ENCODE measurements at regions not wholly inside any gene's neighbourhood (a gene's known extent, or its start where the extent isn't known, plus 50 kb on each side); places are given as distances from the start of the nearest gene placed in this dataset.
"Not testable (repeated sequence)": the region's sequence is repeated elsewhere in the genome, so short reads cannot be mapped to it uniquely, and the experiment has no call there.

GRCh38 chr2:58709687-58710354 lies 468.7 kb upstream of the FANCL start:
- WGBS, result 96% methylated on average over 1 of the region's 1 CpG
- H3K4me1 ChIP-seq (ENCODE audit: control insufficient read depth in 2 of 2, insufficient read depth in 2 of 2, low read length in 2 of 2), result no peaks in the 10 kb centered on the region
- no peaks in the 10 kb centered on the region for H3K9me3 ChIP-seq (ENCODE audit: control insufficient read depth in 2 of 2, insufficient read depth in 1 of 2, low read length in 1 of 2)
- H3K4me3 ChIP-seq (ENCODE audit: low read length in 2 of 2), result no peak overlapping the region
- DNase-seq (ENCODE audit: low read depth in 6 of 9, low spot score in 9 of 9), result no peak
- H3K36me3 ChIP-seq (ENCODE audit: control insufficient read depth in 2 of 2, insufficient read depth in 2 of 2, low read length in 1 of 2), result no peaks in the 10 kb centered on the region
- H3K27me3 ChIP-seq (ENCODE audit: control insufficient read depth in 2 of 2, insufficient read depth in 1 of 2, low read length in 1 of 2), result no peaks in the 10 kb centered on the region
- H3K27ac ChIP-seq (ENCODE audit: low read depth in 1 of 2, low read length in 1 of 2), result no peak overlapping the region

- WGBS, result 96% methylated on average over 4 of the region's 4 CpGs
- no peak for DNase-seq (ENCODE audit: low read depth in 6 of 9, low spot score in 9 of 9)
- no peak overlapping the region for H3K27ac ChIP-seq (ENCODE audit: low read depth in 1 of 2, low read length in 1 of 2)
These were observed 468.1 kb upstream of the FANCL start for GRCh38 chr2:58709274-58709673.

GRCh38 chr2:58708565-58708964 lies 467.4 kb upstream of the FANCL start:
- no peaks in the 10 kb centered on the region for H3K27me3 ChIP-seq (ENCODE audit: control insufficient read depth in 2 of 2, insufficient read depth in 1 of 2, low read length in 1 of 2)
- H3K4me3 ChIP-seq (ENCODE audit: low read length in 2 of 2), result no peak overlapping the region
- no peak overlapping the region for H3K27ac ChIP-seq (ENCODE audit: low read depth in 1 of 2, low read length in 1 of 2)
- DNase-seq (ENCODE audit: low read depth in 6 of 9, low spot score in 9 of 9), result no peak
- 94% methylated on average over 1 of the region's 1 CpG for WGBS
- no peaks in the 10 kb centered on the region for H3K4me1 ChIP-seq (ENCODE audit: control insufficient read depth in 2 of 2, insufficient read depth in 2 of 2, low read length in 2 of 2)
- no peaks in the 10 kb centered on the region for H3K9me3 ChIP-seq (ENCODE audit: control insufficient read depth in 2 of 2, insufficient read depth in 1 of 2, low read length in 1 of 2)
- H3K36me3 ChIP-seq (ENCODE audit: control insufficient read depth in 2 of 2, insufficient read depth in 2 of 2, low read length in 1 of 2), result no peaks in the 10 kb centered on the region

More at GRCh38 chr2:58709274-58709673, 468.1 kb upstream of the FANCL start:
- no peaks in the 10 kb centered on the region for H3K36me3 ChIP-seq (ENCODE audit: control insufficient read depth in 2 of 2, insufficient read depth in 2 of 2, low read length in 1 of 2)
- H3K4me3 ChIP-seq (ENCODE audit: low read length in 2 of 2), result no peak overlapping the region
- H3K27me3 ChIP-seq (ENCODE audit: control insufficient read depth in 2 of 2, insufficient read depth in 1 of 2, low read length in 1 of 2), result no peaks in the 10 kb centered on the region
- H3K4me1 ChIP-seq (ENCODE audit: control insufficient read depth in 2 of 2, insufficient read depth in 2 of 2, low read length in 2 of 2), result no peaks in the 10 kb centered on the region
- no peaks in the 10 kb centered on the region for H3K9me3 ChIP-seq (ENCODE audit: control insufficient read depth in 2 of 2, insufficient read depth in 1 of 2, low read length in 1 of 2)

DNA sequence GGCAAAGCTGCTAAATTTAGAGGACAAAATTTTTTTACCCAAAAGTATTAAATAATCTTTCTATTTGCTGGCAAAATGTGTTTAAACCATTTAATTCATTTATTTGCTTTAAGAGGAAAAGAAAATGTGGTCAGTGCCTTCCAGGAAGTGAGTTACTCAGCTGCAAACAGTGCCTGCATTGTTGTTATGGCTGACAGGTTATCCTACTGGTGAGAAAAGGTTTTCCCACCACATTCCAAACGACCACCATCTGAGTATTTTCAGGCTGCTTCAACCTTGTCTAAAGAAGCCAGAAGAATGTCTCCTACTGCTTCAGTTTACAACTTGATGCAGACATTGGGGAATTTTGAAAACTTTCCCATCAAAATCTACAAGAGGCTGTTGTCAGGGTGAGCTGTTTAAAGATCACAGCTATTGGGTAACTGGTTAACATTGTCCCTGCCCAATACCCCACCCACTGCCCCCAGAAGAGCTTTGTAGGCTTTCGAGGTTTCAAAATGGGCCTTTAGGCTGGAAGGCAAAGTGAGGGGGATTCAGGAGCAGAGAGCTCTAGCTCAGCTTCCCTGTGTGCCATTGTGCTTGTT lies 461.3 kb upstream of the FANCL start:
- DNase-seq (ENCODE audit: low read depth in 6 of 9, low spot score in 9 of 9), result no peak
- Histone ChIP-seq H3K4me3 (ENCODE audit: low read length in 2 of 2) (no peak overlapping the region), H3K36me3 (ENCODE audit: control insufficient read depth in 2 of 2, insufficient read depth in 2 of 2, low read length in 1 of 2) (no peaks in the 10 kb centered on the region), H3K4me1 (ENCODE audit: control insufficient read depth in 2 of 2, insufficient read depth in 2 of 2, low read length in 2 of 2) (no peaks in the 10 kb centered on the region), H3K9me3 (ENCODE audit: control insufficient read depth in 2 of 2, insufficient read depth in 1 of 2, low read length in 1 of 2) (no peaks in the 10 kb centered on the region), H3K27ac (ENCODE audit: low read depth in 1 of 2, low read length in 1 of 2) (no peak overlapping the region), H3K27me3 (ENCODE audit: control insufficient read depth in 2 of 2, insufficient read depth in 1 of 2, low read length in 1 of 2) (no peaks in the 10 kb centered on the region)
- 50% methylated on average over 2 of the region's 2 CpGs for WGBS

GRCh38 chr2:58701688-58702301 lies 460.7 kb upstream of the FANCL start:
- H3K27me3 ChIP-seq (ENCODE audit: control insufficient read depth in 2 of 2, insufficient read depth in 1 of 2, low read length in 1 of 2), result no peaks in the 10 kb centered on the region
- no peak overlapping the region for H3K4me3 ChIP-seq (ENCODE audit: low read length in 2 of 2)
- no peaks in the 10 kb centered on the region for H3K9me3 ChIP-seq (ENCODE audit: control insufficient read depth in 2 of 2, insufficient read depth in 1 of 2, low read length in 1 of 2)
- no peaks in the 10 kb centered on the region for H3K36me3 ChIP-seq (ENCODE audit: control insufficient read depth in 2 of 2, insufficient read depth in 2 of 2, low read length in 1 of 2)
- no peak for DNase-seq (ENCODE audit: low read depth in 6 of 9, low spot score in 9 of 9)
- H3K27ac ChIP-seq (ENCODE audit: low read depth in 1 of 2, low read length in 1 of 2), result no peak overlapping the region
- no peaks in the 10 kb centered on the region for H3K4me1 ChIP-seq (ENCODE audit: control insufficient read depth in 2 of 2, insufficient read depth in 2 of 2, low read length in 2 of 2)
- WGBS, result 97% methylated on average over 3 of the region's 3 CpGs

- Histone ChIP-seq H3K9me3 (ENCODE audit: control insufficient read depth in 2 of 2, insufficient read depth in 1 of 2, low read length in 1 of 2) (no peaks in the 10 kb centered on the region), H3K27me3 (ENCODE audit: control insufficient read depth in 2 of 2, insufficient read depth in 1 of 2, low read length in 1 of 2) (no peaks in the 10 kb centered on the region), H3K36me3 (ENCODE audit: control insufficient read depth in 2 of 2, insufficient read depth in 2 of 2, low read length in 1 of 2) (no peaks in the 10 kb centered on the region), H3K4me1 (ENCODE audit: control insufficient read depth in 2 of 2, insufficient read depth in 2 of 2, low read length in 2 of 2) (no peaks in the 10 kb centered on the region), H3K4me3 (ENCODE audit: low read length in 2 of 2) (no peak overlapping the region), H3K27ac (ENCODE audit: low read depth in 1 of 2, low read length in 1 of 2) (no peak overlapping the region)
- no peak for DNase-seq (ENCODE audit: low read depth in 6 of 9, low spot score in 9 of 9)
- WGBS, result 96% methylated on average over 1 of the region's 1 CpG
These were observed 459.5 kb upstream of the FANCL start for GRCh38 chr2:58700591-58700990.

DNA sequence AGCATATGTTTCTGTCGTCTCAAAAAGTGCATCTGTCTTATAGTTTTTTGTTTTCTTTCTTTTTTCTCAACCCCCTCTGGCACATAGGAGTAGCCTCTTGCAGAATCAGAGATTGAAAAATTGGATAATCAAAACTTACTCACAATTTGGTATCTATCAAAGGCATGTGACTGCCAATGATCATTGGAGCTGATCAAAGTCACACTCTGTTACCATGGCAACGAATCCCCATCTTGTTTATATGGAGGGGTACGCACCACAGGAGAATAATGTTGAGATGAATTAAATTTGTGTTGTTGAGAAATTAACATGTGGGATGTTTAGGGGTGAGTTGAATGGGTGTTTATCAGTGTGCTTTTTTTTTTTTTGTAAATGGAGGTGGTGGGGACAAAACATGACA lies 458.3 kb upstream of the FANCL start:
- no peaks in the 10 kb centered on the region for H3K27me3 ChIP-seq (ENCODE audit: control insufficient read depth in 2 of 2, insufficient read depth in 1 of 2, low read length in 1 of 2)
- H3K36me3 ChIP-seq (ENCODE audit: control insufficient read depth in 2 of 2, insufficient read depth in 2 of 2, low read length in 1 of 2), result no peaks in the 10 kb centered on the region
- no peak overlapping the region for H3K4me3 ChIP-seq (ENCODE audit: low read length in 2 of 2)
- no peak for DNase-seq (ENCODE audit: low read depth in 6 of 9, low spot score in 9 of 9)
- H3K9me3 ChIP-seq (ENCODE audit: control insufficient read depth in 2 of 2, insufficient read depth in 1 of 2, low read length in 1 of 2), result no peaks in the 10 kb centered on the region
- WGBS, result 75% methylated on average over 3 of the region's 3 CpGs
- H3K27ac ChIP-seq (ENCODE audit: low read depth in 1 of 2, low read length in 1 of 2), result no peak overlapping the region
- no peaks in the 10 kb centered on the region for H3K4me1 ChIP-seq (ENCODE audit: control insufficient read depth in 2 of 2, insufficient read depth in 2 of 2, low read length in 2 of 2)

- Histone ChIP-seq H3K27ac (ENCODE audit: low read depth in 1 of 2, low read length in 1 of 2) (no peak overlapping the region), H3K36me3 (ENCODE audit: control insufficient read depth in 2 of 2, insufficient read depth in 2 of 2, low read length in 1 of 2) (no peaks in the 10 kb centered on the region), H3K4me1 (ENCODE audit: control insufficient read depth in 2 of 2, insufficient read depth in 2 of 2, low read length in 2 of 2) (no peaks in the 10 kb centered on the region), H3K9me3 (ENCODE audit: control insufficient read depth in 2 of 2, insufficient read depth in 1 of 2, low read length in 1 of 2) (no peaks in the 10 kb centered on the region), H3K4me3 (ENCODE audit: low read length in 2 of 2) (no peak overlapping the region), H3K27me3 (ENCODE audit: control insufficient read depth in 2 of 2, insufficient read depth in 1 of 2, low read length in 1 of 2) (no peaks in the 10 kb centered on the region)
- DNase-seq (ENCODE audit: low read depth in 6 of 9, low spot score in 9 of 9), result no peak
- WGBS, result 52% methylated on average over 4 of the region's 4 CpGs
These were observed 457.5 kb upstream of the FANCL start for GRCh38 chr2:58698620-58699019.

DNA sequence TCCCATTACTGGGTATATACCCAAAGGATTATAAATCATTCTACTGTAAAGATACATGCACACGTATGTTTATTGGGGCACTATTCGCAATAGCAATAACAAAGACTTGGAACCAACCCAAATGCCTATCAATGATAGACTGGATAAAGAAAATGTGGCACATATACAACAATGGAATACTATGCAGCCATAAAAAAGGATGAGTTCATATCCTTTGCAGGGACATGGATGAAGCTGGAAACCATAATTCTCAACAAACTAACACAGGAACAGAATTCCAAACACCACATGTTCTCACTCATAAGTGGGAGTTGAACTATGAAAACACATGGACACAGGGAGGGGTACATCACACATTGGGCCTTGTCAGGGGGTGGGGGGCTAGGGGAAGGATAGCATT lies 453.0 kb upstream of the FANCL start:
- not testable (repeated sequence) for H3K27ac ChIP-seq (ENCODE audit: low read depth in 1 of 2, low read length in 1 of 2); H3K27me3 ChIP-seq (ENCODE audit: control insufficient read depth in 2 of 2, insufficient read depth in 1 of 2, low read length in 1 of 2); H3K4me3 ChIP-seq (ENCODE audit: low read length in 2 of 2); H3K9me3 ChIP-seq (ENCODE audit: control insufficient read depth in 2 of 2, insufficient read depth in 1 of 2, low read length in 1 of 2); H3K4me1 ChIP-seq (ENCODE audit: control insufficient read depth in 2 of 2, insufficient read depth in 2 of 2, low read length in 2 of 2); DNase-seq (ENCODE audit: low read depth in 6 of 9, low spot score in 9 of 9); H3K36me3 ChIP-seq (ENCODE audit: control insufficient read depth in 2 of 2, insufficient read depth in 2 of 2, low read length in 1 of 2)
- WGBS, result over 99% methylated on average over 2 of the region's 2 CpGs
